ENCODE measurements at regions not wholly inside any gene's neighbourhood (a gene's known extent, or its start where the extent isn't known, plus 50 kb on each side); places are given as distances from the start of the nearest gene placed in this dataset.

GRCh38 chr14:65864549-65864948 lies 452.0 kb downstream of the FUT8 start:
- Histone ChIP-seq H3K14ac (replicated peaks; ENCODE audit: low read depth, low read length) (no peak overlapping the region), H3K9me3 (ENCODE audit: control insufficient read depth, insufficient read depth, low read length) (no peaks in the 10 kb centered on the region), H3K9ac (ENCODE audit: low read depth, low read length) (no peak overlapping the region), H2BK15ac (ENCODE audit: low read depth, low read length) (no peak overlapping the region), H2AFZ (replicated peaks; ENCODE audit: low read length, poor library complexity) (no peak overlapping the region), H2AK5ac (ENCODE audit: low read depth, low read length) (no peak overlapping the region), H3K36me3 (ENCODE audit: control insufficient read depth, insufficient read depth, low read length) (no peaks in the 10 kb centered on the region), H3K56ac (ENCODE audit: extremely low read depth, insufficient read depth, low read length) (no peak overlapping the region), H3K79me1 (ENCODE audit: low read depth in 1 of 2, low read length in 2 of 2) (no peaks in the 10 kb centered on the region), H4K20me1 (ENCODE audit: insufficient read depth, low read length) (no peaks in the 10 kb centered on the region), H2BK5ac (ENCODE audit: low read depth, low read length, poor library complexity, severe bottlenecking) (no peak overlapping the region), H2AK9ac (replicated peaks; ENCODE audit: low read depth, low read length, poor library complexity) (no peak overlapping the region), H3K27ac (ENCODE audit: insufficient read depth, low read length) (no peak overlapping the region), H3K4me2 (ENCODE audit: low read depth, low read length) (no peak overlapping the region), H3K27me3 (ENCODE audit: control insufficient read depth, insufficient read depth, low read length) (no peaks in the 10 kb centered on the region), H3K4ac (ENCODE audit: low read depth, low read length) (no peak overlapping the region), H2BK120ac (ENCODE audit: low read depth, low read length) (no peak overlapping the region), H4K5ac (ENCODE audit: low read depth, low read length) (no peak overlapping the region), H4K91ac (ENCODE audit: insufficient read depth, low read depth, low read length) (no peak overlapping the region), H4K8ac (ENCODE audit: low read depth in 2 of 2, low read length in 2 of 2) (no peak overlapping the region), H3K4me1 (ENCODE audit: control insufficient read depth, insufficient read depth, low read length) (no peaks in the 10 kb centered on the region), H3K9me1 (ENCODE audit: insufficient read depth, low read length) (no peaks in the 10 kb centered on the region), H3K18ac (ENCODE audit: low read depth, low read length) (no peak overlapping the region), H3K23ac (ENCODE audit: low read depth, low read length) (no peak overlapping the region), H3K4me3 (ENCODE audit: insufficient read depth, low read depth, low read length) (no peak overlapping the region), H2BK20ac (ENCODE audit: low read depth, low read length) (no peak overlapping the region)
- dilution Hi-C loops (cut with HindIII; ENCODE audit: low sequenced_read_pairs, unreplicated experiment) (no loop called here), intact Hi-C loops (cut with micrococcal nuclease) (no loop called here), in situ Hi-C loops (cut with MboI; ENCODE audit: low sequenced_read_pairs) (no loop called here)
- no TSS peak for BruUV-seq (replicated peaks)
- ChIA-PET POLR2A (ENCODE audit: unreplicated experiment) (no interaction called here), CTCF (no interaction called here)
- DNase-seq (no peak), ATAC-seq (ENCODE audit: low read depth) (no peak)
- TF ChIP-seq CEBPB (IDR thresholded peaks at IDR 0.05; ENCODE audit: low read depth, low read length), result no peak
- TF ChIP-seq BHLHE40 (IDR thresholded peaks at IDR 0.05; ENCODE audit: low read depth, low read length), result no peak
- TF ChIP-seq RCOR1 (IDR thresholded peaks at IDR 0.05; ENCODE audit: insufficient replicate concordance, low read length), result no peak
- TF ChIP-seq RAD21 (IDR thresholded peaks at IDR 0.05; ENCODE audit: low read length), result no peak
- no peak for TF ChIP-seq MXI1 (IDR thresholded peaks at IDR 0.05; ENCODE audit: borderline replicate concordance, low read depth, low read length)
- TF ChIP-seq FOS (IDR thresholded peaks at IDR 0.05; ENCODE audit: low read depth, low read length), result no peak
- no peak for TF ChIP-seq NFE2L2 (IDR thresholded peaks at IDR 0.05; ENCODE audit: low read depth, low read length)
- no peak for TF ChIP-seq MAFK (IDR thresholded peaks at IDR 0.05; ENCODE audit: low read depth, low read length)
- no peak for TF ChIP-seq USF2 (IDR thresholded peaks at IDR 0.05; ENCODE audit: low read depth, low read length)
- TF ChIP-seq CHD1 (IDR thresholded peaks at IDR 0.05; ENCODE audit: low read depth, low read length), result no peak
- no CpG with 5 or more reads among the region's 4 CpGs for WGBS, 2 experiments (ENCODE audit: extremely low coverage in 2 of 2, insufficient read length in 1 of 2)
